ENCODE measurements at regions not wholly inside any gene's neighbourhood (a gene's known extent, or its start where the extent isn't known, plus 50 kb on each side); places are given as distances from the start of the nearest gene placed in this dataset.
"Not testable (repeated sequence)": the region's sequence is repeated elsewhere in the genome, so short reads cannot be mapped to it uniquely, and the experiment has no call there.

DNA sequence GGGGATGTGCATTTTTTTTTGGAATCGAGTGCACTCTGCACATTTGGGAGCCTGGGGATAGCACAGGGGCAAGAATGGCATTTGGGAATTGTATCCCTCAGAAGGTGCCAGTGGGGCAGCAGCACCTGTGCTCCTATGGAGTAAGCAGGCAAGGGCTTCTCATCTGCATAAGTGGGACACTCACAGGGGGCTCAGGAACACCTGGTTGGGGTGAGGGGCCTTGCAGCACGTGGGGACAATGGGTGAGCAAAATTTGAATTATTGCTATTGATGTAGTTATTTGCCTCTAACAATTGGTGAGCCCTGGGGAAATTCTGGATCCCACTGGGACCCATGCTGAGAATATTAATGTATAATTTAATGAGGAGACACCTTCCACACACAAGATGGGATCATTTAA, 274.2 kb downstream of the TTC6 start:
- Histone ChIP-seq H3K4me1 (no peaks in the 10 kb centered on the region), H3K27me3 (no peaks in the 10 kb centered on the region)
- intact Hi-C loops (cut with DNase I; ENCODE audit: low total_unique reads): no loop called here

DNA sequence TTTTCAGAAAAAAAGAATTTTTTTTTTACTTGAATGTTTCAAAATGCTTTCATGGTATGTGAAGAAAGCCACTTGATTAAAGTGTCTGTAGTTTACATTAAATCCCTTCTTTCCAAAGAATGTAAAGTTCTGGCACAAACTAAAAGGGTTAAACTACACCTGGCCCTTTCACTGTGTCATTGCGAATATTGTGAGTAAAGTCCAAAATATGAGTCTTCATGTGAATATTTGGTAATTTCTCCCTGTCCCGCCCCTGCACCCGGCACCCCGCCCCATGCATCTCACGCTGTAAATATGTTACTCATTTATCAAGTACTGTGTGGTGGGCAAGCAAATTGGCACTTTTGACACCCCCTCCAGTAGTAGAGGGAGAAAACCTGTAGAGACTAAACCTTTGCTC, 274.7 kb downstream of the TTC6 start:
- Histone ChIP-seq H3K36me3 (no peaks in the 10 kb centered on the region), H3K27me3 (no peaks in the 10 kb centered on the region), H3K9me3 (no peaks in the 10 kb centered on the region), H3K27ac (no peak overlapping the region), H3K4me1 (no peaks in the 10 kb centered on the region), H3K4me3 (no peak overlapping the region)
- intact Hi-C loops (cut with DNase I; ENCODE audit: low total_unique reads): no loop called here
- TF ChIP-seq POLR2A (IDR thresholded peaks at IDR 0.05): no peak
- TF ChIP-seq, protein P1, sequence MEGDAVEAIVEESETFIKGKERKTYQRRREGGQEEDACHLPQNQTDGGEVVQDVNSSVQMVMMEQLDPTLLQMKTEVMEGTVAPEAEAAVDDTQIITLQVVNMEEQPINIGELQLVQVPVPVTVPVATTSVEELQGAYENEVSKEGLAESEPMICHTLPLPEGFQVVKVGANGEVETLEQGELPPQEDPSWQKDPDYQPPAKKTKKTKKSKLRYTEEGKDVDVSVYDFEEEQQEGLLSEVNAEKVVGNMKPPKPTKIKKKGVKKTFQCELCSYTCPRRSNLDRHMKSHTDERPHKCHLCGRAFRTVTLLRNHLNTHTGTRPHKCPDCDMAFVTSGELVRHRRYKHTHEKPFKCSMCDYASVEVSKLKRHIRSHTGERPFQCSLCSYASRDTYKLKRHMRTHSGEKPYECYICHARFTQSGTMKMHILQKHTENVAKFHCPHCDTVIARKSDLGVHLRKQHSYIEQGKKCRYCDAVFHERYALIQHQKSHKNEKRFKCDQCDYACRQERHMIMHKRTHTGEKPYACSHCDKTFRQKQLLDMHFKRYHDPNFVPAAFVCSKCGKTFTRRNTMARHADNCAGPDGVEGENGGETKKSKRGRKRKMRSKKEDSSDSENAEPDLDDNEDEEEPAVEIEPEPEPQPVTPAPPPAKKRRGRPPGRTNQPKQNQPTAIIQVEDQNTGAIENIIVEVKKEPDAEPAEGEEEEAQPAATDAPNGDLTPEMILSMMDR (IDR thresholded peaks at IDR 0.05): no peak
- no peak for DNase-seq

More for the DNA sequence above, 274.2 kb downstream of the TTC6 start:
- DNase-seq: no peak
- Histone ChIP-seq H3K9me3 (no peaks in the 10 kb centered on the region), H3K36me3 (no peaks in the 10 kb centered on the region), H3K4me3 (no peak overlapping the region), H3K27ac (no peak overlapping the region)
- TF ChIP-seq, protein P1 (IDR thresholded peaks at IDR 0.05): no peak
- TF ChIP-seq POLR2A (IDR thresholded peaks at IDR 0.05): no peak

DNA sequence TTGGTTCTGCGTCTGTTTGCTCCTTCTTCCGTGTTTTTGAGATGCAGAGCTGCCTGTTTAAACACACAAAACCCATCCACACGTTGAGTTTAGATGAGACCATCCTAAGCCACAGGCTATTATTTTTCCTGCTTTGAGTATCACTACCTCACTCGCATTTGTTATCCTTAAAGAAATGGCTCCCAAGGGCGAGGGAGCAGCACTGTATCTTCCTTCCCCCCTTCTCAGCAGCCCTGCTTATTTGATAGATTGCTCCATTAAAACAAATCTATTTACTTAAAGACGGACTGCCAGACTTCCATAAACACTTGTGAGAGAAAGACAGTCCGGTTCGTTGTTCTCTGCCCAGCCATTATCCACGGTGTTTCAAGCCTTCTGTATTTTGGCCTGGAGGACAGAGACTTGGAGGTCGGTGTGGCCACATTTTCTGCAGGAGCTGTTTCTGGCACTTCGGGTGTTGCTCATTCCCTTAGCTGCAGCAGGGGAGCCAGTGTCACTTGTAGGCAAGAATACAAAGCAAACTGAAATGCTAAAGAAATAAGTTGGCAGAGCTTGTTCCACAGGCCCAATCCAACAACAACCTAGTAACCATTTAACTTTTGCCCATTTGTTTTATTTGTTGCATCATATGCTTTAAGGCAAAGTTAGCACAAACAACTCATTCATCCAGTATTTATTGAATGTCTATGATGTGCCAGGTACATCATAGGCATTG, 275.4 kb downstream of the TTC6 start:
- DNase-seq: no peak
- Histone ChIP-seq H3K36me3 (no peaks in the 10 kb centered on the region), H3K27ac (no peak overlapping the region), H3K9me3 (no peaks in the 10 kb centered on the region), H3K27me3 (no peaks in the 10 kb centered on the region), H3K4me1 (no peaks in the 10 kb centered on the region), H3K4me3 (no peak overlapping the region)
- no peak for TF ChIP-seq POLR2A (IDR thresholded peaks at IDR 0.05)
- TF ChIP-seq, protein P1 (IDR thresholded peaks at IDR 0.05): no peak
- intact Hi-C loops (cut with DNase I; ENCODE audit: low total_unique reads): no loop called here

DNA sequence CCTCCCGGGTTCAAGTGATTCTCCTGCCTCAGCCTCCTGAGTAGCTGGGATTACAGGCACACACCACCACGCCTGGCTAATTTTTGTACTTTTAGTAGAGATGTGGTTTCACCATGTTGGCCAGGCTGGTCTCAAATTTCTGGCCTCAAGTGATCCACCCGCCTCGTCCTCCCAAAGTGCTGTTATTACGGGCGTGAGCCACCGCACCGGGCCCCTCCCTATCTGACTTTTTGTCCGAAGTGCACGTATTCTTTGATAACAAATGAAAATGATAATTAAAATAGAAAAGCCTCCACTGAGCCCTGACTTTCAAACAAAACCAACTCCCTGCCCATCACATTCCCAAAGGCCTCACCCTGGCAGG, 278.6 kb downstream of the TTC6 start:
- intact Hi-C loops (cut with DNase I; ENCODE audit: low total_unique reads): not testable (repeated sequence)

DNA sequence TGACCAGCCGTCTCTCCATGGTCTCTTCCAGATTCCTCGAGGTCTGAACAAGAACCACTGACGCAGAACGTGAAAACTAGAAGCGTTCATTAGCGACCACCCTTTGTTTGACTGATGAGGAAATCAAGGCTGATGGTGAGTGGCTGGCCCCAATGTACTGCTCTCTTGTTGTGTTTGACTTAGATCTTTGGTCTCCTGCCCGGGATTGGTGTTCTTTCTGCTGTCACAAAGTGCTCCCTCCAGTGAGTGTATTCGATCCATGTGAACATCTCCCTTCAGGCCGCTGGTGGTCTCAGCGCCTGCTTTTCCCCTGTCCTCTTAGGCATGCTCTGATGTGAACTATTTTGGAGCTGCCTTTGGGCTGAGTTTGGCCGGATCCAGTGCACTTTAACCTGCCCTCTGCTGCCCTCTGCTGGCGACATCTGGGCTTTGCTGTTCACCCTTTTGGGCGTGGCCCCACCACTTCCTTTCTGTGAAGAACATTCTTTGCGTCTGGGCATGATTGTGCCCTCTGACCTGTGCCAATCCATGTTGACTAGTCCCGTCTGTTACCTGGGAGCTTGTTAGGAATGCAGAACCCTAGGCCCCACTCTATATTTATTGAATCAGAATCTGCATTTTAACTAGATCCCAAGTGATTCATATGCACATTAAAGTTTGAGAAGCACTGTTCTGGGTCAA, 279.1 kb downstream of the TTC6 start:
- no peak for TF ChIP-seq POLR2A (IDR thresholded peaks at IDR 0.05)
- TF ChIP-seq, protein P1 (IDR thresholded peaks at IDR 0.05): peak; percentile 31 to 59 (median 50)
- Histone ChIP-seq H3K36me3 (no peaks in the 10 kb centered on the region), H3K9me3 (no peaks in the 10 kb centered on the region), H3K4me3 (no peak overlapping the region), H3K27ac (no peak overlapping the region), H3K4me1 (no peaks in the 10 kb centered on the region), H3K27me3 (no peaks in the 10 kb centered on the region)
- DNase-seq: peak; percentile 17 to 55
- intact Hi-C loops (cut with DNase I; ENCODE audit: low total_unique reads): no loop called here

More for the DNA sequence above, 278.6 kb downstream of the TTC6 start:
- not testable (repeated sequence) for H3K36me3 ChIP-seq, H3K9me3 ChIP-seq, H3K27me3 ChIP-seq, H3K4me3 ChIP-seq, H3K27ac ChIP-seq, H3K4me1 ChIP-seq, DNase-seq

Data from uterus (tissue), 3 donors.